Adrenal gland (tissue), 5 donors: ENCODE measurements at regions not wholly inside any gene's neighbourhood (a gene's known extent, or its start where the extent isn't known, plus 50 kb on each side); places are given as distances from the start of the nearest gene placed in this dataset.

Source experiments
- CTCF ChIP-seq, 6 experiments: fragments of 450-650 bp in 4 of 6; fragments of 200-600 bp in 2 of 6; sonication (generic) in 1 of 6; IDR thresholded peaks; 1 replicate in 5 of 6; 2 replicates in 1 of 6; pipeline versions ENCODE4 v1.5.1 to v1.8.0; 2016 to 2021; ENCODE audit warnings: antibody characterized with exemption in 6 of 6, mild to moderate bottlenecking in 2 of 6, moderate library complexity in 1 of 6
- POLR2A ChIP-seq, 2 donors: fragments of 450-650 bp; IDR thresholded peaks; one replicate each; pipeline ENCODE4 v1.6.1; 2017; ENCODE audit warnings: antibody characterized with exemption in 2 of 2, mild to moderate bottlenecking in 2 of 2, moderate library complexity in 1 of 2
- donor health status: DM: no; HTN: no; CAD: no.

- no peak for TF ChIP-seq CTCF (IDR thresholded peaks at IDR 0.05)
- TF ChIP-seq POLR2A (IDR thresholded peaks at IDR 0.05) = no peak
These were observed 237.5 kb upstream of the FAM98A start for GRCh38 chr2:33836628-33837027.
